ENCODE measurements at regions not wholly inside any gene's neighbourhood (a gene's known extent, or its start where the extent isn't known, plus 50 kb on each side); places are given as distances from the start of the nearest gene placed in this dataset.
"Not testable (repeated sequence)": the region's sequence is repeated elsewhere in the genome, so short reads cannot be mapped to it uniquely, and the experiment has no call there.

GRCh38 chr18:29853126-29853525 is 1189.4 kb downstream of the DSC3 start:
- Histone ChIP-seq H3K27ac (no peak overlapping the region), H3K27me3 (no peaks in the 10 kb centered on the region), H3K4me3 (replicated peaks in 1 of 3) (no peak overlapping the region), H3K36me3 (no peaks in the 10 kb centered on the region), H3K4me1 (no peaks in the 10 kb centered on the region), H3K9me3 (no peaks in the 10 kb centered on the region)
- intact Hi-C loops (cut with DNase I), result no loop called here
- TF ChIP-seq POLR2A (IDR thresholded peaks at IDR 0.05), result no peak
- no peak for TF ChIP-seq CTCF (IDR thresholded peaks at IDR 0.05)
- no peak for DNase-seq

- no peaks in the 10 kb centered on the region for H3K27me3 ChIP-seq
- H3K9me3 ChIP-seq, result no peaks in the 10 kb centered on the region
- no peak for TF ChIP-seq CTCF (IDR thresholded peaks at IDR 0.05)
- no peak for TF ChIP-seq POLR2A (IDR thresholded peaks at IDR 0.05)
- intact Hi-C loops (cut with DNase I), result no loop called here
- no peak overlapping the region for H3K4me3 ChIP-seq (replicated peaks in 1 of 3)
- WGBS, 2 donors, result 88 to 95% methylated on average over 1 of the region's 1 CpG
- no peak overlapping the region for H3K27ac ChIP-seq
- H3K36me3 ChIP-seq, result no peaks in the 10 kb centered on the region
- no peak for DNase-seq
- H3K4me1 ChIP-seq, result no peaks in the 10 kb centered on the region
Measured at GRCh38 chr18:29849144-29849543, 1193.4 kb downstream of the DSC3 start.

DNA sequence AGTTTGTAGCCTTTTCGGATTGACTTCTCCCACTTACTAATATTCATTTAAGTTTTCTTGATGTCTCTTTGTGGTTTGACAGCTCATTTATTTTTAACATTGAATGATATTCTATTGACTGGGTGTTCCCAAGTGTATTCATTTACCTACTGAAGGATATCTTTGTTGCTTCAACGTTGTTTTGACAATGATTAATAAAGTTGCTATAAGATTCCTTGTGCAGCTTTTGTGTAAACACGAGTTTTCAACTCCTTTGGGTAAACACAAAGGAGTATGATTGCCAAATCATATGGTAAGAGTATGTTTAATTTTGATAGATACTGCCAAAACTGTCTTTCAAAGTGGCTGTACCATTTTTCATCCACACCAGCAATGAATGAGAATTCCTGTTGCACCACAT is 1200.9 kb downstream of the DSC3 start:
- intact Hi-C loops (cut with DNase I), result no loop called here
- no peaks in the 10 kb centered on the region for H3K4me1 ChIP-seq
- H3K27me3 ChIP-seq, result no peaks in the 10 kb centered on the region
- TF ChIP-seq POLR2A (IDR thresholded peaks at IDR 0.05) (no peak), CTCF (IDR thresholded peaks at IDR 0.05) (no peak)
- H3K9me3 ChIP-seq, result no peaks in the 10 kb centered on the region
- no peaks in the 10 kb centered on the region for H3K36me3 ChIP-seq
- no peak overlapping the region for H3K4me3 ChIP-seq (replicated peaks in 1 of 3)
- no peak for DNase-seq
- 26 to 44% methylated on average over 3 of the region's 3 CpGs for WGBS, 2 donors
- H3K27ac ChIP-seq, result no peak overlapping the region

- H3K27me3 ChIP-seq, result no peaks in the 10 kb centered on the region
- no peaks in the 10 kb centered on the region for H3K36me3 ChIP-seq
- H3K4me1 ChIP-seq, result no peaks in the 10 kb centered on the region
- no peak for DNase-seq
- TF ChIP-seq CTCF (IDR thresholded peaks at IDR 0.05) (no peak), POLR2A (IDR thresholded peaks at IDR 0.05) (no peak)
- intact Hi-C loops (cut with DNase I), result no loop called here
- no peak overlapping the region for H3K27ac ChIP-seq
- H3K4me3 ChIP-seq (replicated peaks in 1 of 3), result no peak overlapping the region
- no peaks in the 10 kb centered on the region for H3K9me3 ChIP-seq
Measured at GRCh38 chr18:29840089-29840488, 1202.5 kb downstream of the DSC3 start.

DNA sequence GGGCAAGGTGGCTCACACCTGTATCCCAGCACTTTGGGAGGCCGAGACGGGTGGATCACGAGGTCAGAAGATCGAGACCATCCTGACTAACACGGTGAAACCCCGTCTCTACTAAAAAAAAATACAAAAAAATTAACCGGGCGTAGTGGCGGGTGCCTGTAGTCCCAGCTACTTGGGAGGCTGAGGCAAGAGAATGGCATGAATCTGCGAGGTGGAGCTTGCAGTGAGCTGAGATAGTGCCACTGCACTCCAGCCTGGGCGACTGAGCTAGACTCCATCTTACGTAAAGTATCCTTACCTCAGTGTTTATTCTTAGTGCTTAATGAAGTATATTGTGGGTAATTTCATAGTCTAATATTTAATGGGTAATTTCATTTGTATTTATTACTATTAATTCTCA is 1203.6 kb downstream of the DSC3 start:
- intact Hi-C loops (cut with DNase I), result not testable (repeated sequence)
- WGBS, 2 donors, result 87 to 90% methylated on average over 12 of the region's 12 CpGs

GRCh38 chr18:29838556-29838955 is 1204.0 kb downstream of the DSC3 start:
- 82 to 98% methylated on average over 1 of the region's 1 CpG for WGBS, 2 donors
- intact Hi-C loops (cut with DNase I), result no loop called here

More for the DNA sequence above, 1203.6 kb downstream of the DSC3 start:
- H3K9me3 ChIP-seq; H3K4me3 ChIP-seq (replicated peaks in 1 of 3); H3K4me1 ChIP-seq; DNase-seq; H3K27me3 ChIP-seq; H3K27ac ChIP-seq; H3K36me3 ChIP-seq: not testable (repeated sequence)

More at GRCh38 chr18:29838556-29838955, 1204.0 kb downstream of the DSC3 start:
- Histone ChIP-seq H3K27me3 (no peaks in the 10 kb centered on the region), H3K4me1 (no peaks in the 10 kb centered on the region), H3K36me3 (no peaks in the 10 kb centered on the region), H3K27ac (no peak overlapping the region), H3K9me3 (no peaks in the 10 kb centered on the region), H3K4me3 (replicated peaks in 1 of 3) (no peak overlapping the region)
- DNase-seq, result no peak
- TF ChIP-seq CTCF (IDR thresholded peaks at IDR 0.05), result no peak
- no peak for TF ChIP-seq POLR2A (IDR thresholded peaks at IDR 0.05)
